ENCODE measurements at regions not wholly inside any gene's neighbourhood (a gene's known extent, or its start where the extent isn't known, plus 50 kb on each side); places are given as distances from the start of the nearest gene placed in this dataset.

DNA sequence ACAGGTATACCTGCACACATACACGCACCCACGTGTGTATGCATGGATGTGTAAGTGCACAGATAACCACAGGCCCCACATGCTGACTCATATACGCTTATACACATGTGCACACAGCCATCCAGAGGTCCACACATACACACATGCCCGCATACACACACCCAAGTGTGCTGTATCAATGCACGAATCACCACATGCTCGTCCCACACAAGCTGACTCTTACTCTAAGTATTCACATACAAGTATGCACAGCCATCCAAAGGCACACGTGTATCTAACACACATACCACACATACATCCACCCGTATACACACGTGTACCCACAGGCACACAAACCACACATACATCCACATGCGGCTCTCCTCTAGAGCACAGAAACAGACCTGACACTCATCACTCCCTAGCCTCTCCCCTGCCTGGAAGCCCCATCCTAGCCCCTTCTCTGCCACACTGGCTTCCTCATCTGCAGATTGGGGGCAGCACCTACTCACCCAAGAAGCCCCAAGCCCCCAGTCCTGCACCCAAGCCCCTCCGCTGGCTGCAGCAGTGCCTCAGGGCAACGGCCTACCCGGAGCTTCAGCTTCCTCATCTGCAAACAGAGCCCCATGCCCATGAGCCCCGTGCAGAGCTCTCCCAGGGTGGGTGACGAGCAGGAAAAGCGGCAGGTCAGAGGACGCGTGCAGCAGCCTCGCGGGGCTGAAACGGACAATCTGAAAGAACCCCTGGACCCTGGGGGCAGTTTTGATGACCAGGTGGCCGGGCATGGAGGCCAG, 105.4 kb downstream of the NCOR2 start:
- BruUV-seq (replicated peaks): no TSS peak
- peaks cover 8% of the 10 kb centered on the region for H3K36me3 ChIP-seq (ENCODE audit: control insufficient read depth, insufficient read depth, low read length)
- no peaks in the 10 kb centered on the region for H3K9me3 ChIP-seq (ENCODE audit: control insufficient read depth, insufficient read depth, low read depth, low read length)
- no peak overlapping the region for H3K27ac ChIP-seq (ENCODE audit: low read length)
- ChIA-PET POLR2A (interaction anchor here (0.6 kb wide), 1 partner anchor 1543 kb away, joined by 3 read pairs; no protein-coding TSS in a partner anchor), CTCF (no interaction called here)
- no peaks in the 10 kb centered on the region for H3K27me3 ChIP-seq (ENCODE audit: control insufficient read depth, insufficient read depth, low read length)
- no peak for ATAC-seq
- H3K4me3 ChIP-seq (ENCODE audit: low read depth in 2 of 2, low read length in 2 of 2): no peak overlapping the region
- no peak for DNase-seq (ENCODE audit: low read depth, low spot score)
- intact Hi-C loops (cut with micrococcal nuclease; ENCODE audit: unreplicated experiment): no loop called here
- no peak for TF ChIP-seq TCF7L2 (IDR thresholded peaks at IDR 0.05; ENCODE audit: low read depth, low read length)
- in situ Hi-C loops (cut with HindIII; ENCODE audit: low pct_unique_long_range_greater_than_20kb, low sequenced_read_pairs): no loop called here
- H3K4me1 ChIP-seq (ENCODE audit: control insufficient read depth, insufficient read depth, low read length): peaks cover 4% of the 10 kb centered on the region; the same call in 1 of the 2 replicates

DNA sequence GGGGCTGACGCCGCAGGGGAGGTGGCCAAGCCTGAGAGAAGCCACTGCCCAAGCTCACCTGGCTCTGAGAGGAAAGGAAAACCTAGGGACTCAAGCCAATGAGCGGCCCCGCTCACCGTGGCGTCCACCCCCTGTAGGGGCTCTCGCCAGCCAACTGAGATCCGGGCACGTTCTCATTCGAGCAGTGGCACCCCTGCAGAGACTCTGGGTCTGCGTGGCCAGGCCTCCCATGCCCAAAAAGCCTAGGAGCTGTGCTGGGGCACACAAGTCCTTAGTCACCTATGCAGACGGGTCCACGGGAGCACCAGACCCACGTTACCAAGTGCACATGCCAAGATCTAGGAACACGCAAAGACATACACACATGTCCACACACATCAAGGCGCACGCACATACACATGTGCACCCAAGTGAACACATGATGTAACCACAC, 106.2 kb downstream of the NCOR2 start:
- POLR2A ChIA-PET: no interaction called here
- no TSS peak for BruUV-seq (replicated peaks)

More for the DNA sequence above, 106.2 kb downstream of the NCOR2 start:
- intact Hi-C loops (cut with micrococcal nuclease; ENCODE audit: unreplicated experiment): no loop called here
- CTCF ChIA-PET: no interaction called here
- Histone ChIP-seq H3K4me1 (ENCODE audit: control insufficient read depth, insufficient read depth, low read length) (peaks cover 4% of the 10 kb centered on the region; the same call in 1 of the 2 replicates), H3K27me3 (ENCODE audit: control insufficient read depth, insufficient read depth, low read length) (no peaks in the 10 kb centered on the region), H3K9me3 (ENCODE audit: control insufficient read depth, insufficient read depth, low read depth, low read length) (no peaks in the 10 kb centered on the region), H3K27ac (ENCODE audit: low read length) (no peak overlapping the region), H3K36me3 (ENCODE audit: control insufficient read depth, insufficient read depth, low read length) (peaks cover 8% of the 10 kb centered on the region), H3K4me3 (ENCODE audit: low read depth in 2 of 2, low read length in 2 of 2) (no peak overlapping the region)
- no peak for TF ChIP-seq TCF7L2 (IDR thresholded peaks at IDR 0.05; ENCODE audit: low read depth, low read length)
- TF ChIP-seq, protein P1, sequence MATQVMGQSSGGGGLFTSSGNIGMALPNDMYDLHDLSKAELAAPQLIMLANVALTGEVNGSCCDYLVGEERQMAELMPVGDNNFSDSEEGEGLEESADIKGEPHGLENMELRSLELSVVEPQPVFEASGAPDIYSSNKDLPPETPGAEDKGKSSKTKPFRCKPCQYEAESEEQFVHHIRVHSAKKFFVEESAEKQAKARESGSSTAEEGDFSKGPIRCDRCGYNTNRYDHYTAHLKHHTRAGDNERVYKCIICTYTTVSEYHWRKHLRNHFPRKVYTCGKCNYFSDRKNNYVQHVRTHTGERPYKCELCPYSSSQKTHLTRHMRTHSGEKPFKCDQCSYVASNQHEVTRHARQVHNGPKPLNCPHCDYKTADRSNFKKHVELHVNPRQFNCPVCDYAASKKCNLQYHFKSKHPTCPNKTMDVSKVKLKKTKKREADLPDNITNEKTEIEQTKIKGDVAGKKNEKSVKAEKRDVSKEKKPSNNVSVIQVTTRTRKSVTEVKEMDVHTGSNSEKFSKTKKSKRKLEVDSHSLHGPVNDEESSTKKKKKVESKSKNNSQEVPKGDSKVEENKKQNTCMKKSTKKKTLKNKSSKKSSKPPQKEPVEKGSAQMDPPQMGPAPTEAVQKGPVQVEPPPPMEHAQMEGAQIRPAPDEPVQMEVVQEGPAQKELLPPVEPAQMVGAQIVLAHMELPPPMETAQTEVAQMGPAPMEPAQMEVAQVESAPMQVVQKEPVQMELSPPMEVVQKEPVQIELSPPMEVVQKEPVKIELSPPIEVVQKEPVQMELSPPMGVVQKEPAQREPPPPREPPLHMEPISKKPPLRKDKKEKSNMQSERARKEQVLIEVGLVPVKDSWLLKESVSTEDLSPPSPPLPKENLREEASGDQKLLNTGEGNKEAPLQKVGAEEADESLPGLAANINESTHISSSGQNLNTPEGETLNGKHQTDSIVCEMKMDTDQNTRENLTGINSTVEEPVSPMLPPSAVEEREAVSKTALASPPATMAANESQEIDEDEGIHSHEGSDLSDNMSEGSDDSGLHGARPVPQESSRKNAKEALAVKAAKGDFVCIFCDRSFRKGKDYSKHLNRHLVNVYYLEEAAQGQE (IDR thresholded peaks at IDR 0.05; ENCODE audit: insufficient read depth in 1 of 2, low read depth in 2 of 2, low read length in 1 of 2): no peak
- TF ChIP-seq POLR2AphosphoS5 (IDR thresholded peaks at IDR 0.05; ENCODE audit: low read depth, low read length): no peak
- TF ChIP-seq SIN3A (IDR thresholded peaks at IDR 0.05; ENCODE audit: borderline replicate concordance, insufficient read depth, low read depth, low read length): no peak
- TF ChIP-seq, protein P2, sequence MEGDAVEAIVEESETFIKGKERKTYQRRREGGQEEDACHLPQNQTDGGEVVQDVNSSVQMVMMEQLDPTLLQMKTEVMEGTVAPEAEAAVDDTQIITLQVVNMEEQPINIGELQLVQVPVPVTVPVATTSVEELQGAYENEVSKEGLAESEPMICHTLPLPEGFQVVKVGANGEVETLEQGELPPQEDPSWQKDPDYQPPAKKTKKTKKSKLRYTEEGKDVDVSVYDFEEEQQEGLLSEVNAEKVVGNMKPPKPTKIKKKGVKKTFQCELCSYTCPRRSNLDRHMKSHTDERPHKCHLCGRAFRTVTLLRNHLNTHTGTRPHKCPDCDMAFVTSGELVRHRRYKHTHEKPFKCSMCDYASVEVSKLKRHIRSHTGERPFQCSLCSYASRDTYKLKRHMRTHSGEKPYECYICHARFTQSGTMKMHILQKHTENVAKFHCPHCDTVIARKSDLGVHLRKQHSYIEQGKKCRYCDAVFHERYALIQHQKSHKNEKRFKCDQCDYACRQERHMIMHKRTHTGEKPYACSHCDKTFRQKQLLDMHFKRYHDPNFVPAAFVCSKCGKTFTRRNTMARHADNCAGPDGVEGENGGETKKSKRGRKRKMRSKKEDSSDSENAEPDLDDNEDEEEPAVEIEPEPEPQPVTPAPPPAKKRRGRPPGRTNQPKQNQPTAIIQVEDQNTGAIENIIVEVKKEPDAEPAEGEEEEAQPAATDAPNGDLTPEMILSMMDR (IDR thresholded peaks at IDR 0.05): no peak
- in situ Hi-C loops (cut with HindIII; ENCODE audit: low pct_unique_long_range_greater_than_20kb, low sequenced_read_pairs): no loop called here
- DNase-seq (ENCODE audit: low read depth, low spot score) (no peak), ATAC-seq (no peak)

Data from Panc1 (cell line).